HG03159 (cell line): ENCODE measurements at regions not wholly inside any gene's neighbourhood (a gene's known extent, or its start where the extent isn't known, plus 50 kb on each side); places are given as distances from the start of the nearest gene placed in this dataset.
"Not testable (repeated sequence)": the region's sequence is repeated elsewhere in the genome, so short reads cannot be mapped to it uniquely, and the experiment has no call there.

ENCODE experiments used
- ATAC-seq: cut with Tn5 transposase; IDR thresholded peaks from one replicate; pipeline ENCODE4 v1.9.1; 2021; ENCODE audit warnings: mild to moderate bottlenecking, moderate library complexity; ENCODE audit not compliant: unreplicated experiment

GRCh38 chr9:85878872-85879597 is 61.9 kb upstream of the NAA35 start:
- ATAC-seq = not testable (repeated sequence)

- ATAC-seq = not testable (repeated sequence)
Measured at GRCh38 chr9:85880507-85880906, 60.4 kb upstream of the NAA35 start.

GRCh38 chr9:85884256-85884655 is 56.7 kb upstream of the NAA35 start:
- no peak for ATAC-seq

GRCh38 chr9:85890962-85891361 is 50.0 kb upstream of the NAA35 start:
- no peak for ATAC-seq
